K562 (cell line): ENCODE measurements at regions not wholly inside any gene's neighbourhood (a gene's known extent, or its start where the extent isn't known, plus 50 kb on each side); places are given as distances from the start of the nearest gene placed in this dataset.

Source experiments
- CBX5 ChIP-seq: IDR thresholded peaks from 2 replicates; pipeline ENCODE4 v1.6.1; 2014; ENCODE audit warnings: low read depth, borderline replicate concordance
- CREB1 ChIP-seq, 2 experiments: sonication (generic) in 1 of 2; formaldehyde crosslinking in 1 of 2; IDR thresholded peaks; 2 replicates each; pipeline versions ENCODE4 v1.6.1 to v1.8.0; 2012 to 2022; ENCODE audit warnings: inconsistent platforms in 1 of 2, mild to moderate bottlenecking in 1 of 2, missing genetic modification reagents in 1 of 2, moderate library complexity in 1 of 2
- ERF ChIP-seq: fragments of 450-650 bp; formaldehyde crosslinking; IDR thresholded peaks from 2 replicates; pipeline ENCODE4 v1.4.0; 2020; ENCODE audit warnings: mild to moderate bottlenecking, mixed read lengths
- KDM5B ChIP-seq: fragments of 200-600 bp; sonication (generic); IDR thresholded peaks from 2 replicates; pipeline ENCODE4 v1.6.1; 2012; ENCODE audit warnings: low read depth, mild to moderate bottlenecking, moderate library complexity, low read length, control low read depth, inconsistent platforms; ENCODE audit not compliant: insufficient replicate concordance
- NCOR1 ChIP-seq: fragments of 450-650 bp; IDR thresholded peaks from 2 replicates; pipeline ENCODE4 v1.6.1; 2016; ENCODE audit warnings: mild to moderate bottlenecking, moderate library complexity
- NFYB ChIP-seq: IDR thresholded peaks from 2 replicates; pipeline ENCODE4 v1.6.1; 2011; ENCODE audit warnings: mild to moderate bottlenecking, moderate library complexity; ENCODE audit not compliant: insufficient read length; ENCODE audit errors: extremely low read depth
- NR1H2 ChIP-seq: sonication (generic); formaldehyde crosslinking; IDR thresholded peaks from 2 replicates; pipeline ENCODE4 v1.4.0; 2020; ENCODE audit warnings: mild to moderate bottlenecking, missing genetic modification reagents
- YY1 ChIP-seq, 3 experiments: IDR thresholded peaks; 2 replicates each; pipeline ENCODE4 v1.6.1; 2011; ENCODE audit warnings: low read length in 2 of 3, mild to moderate bottlenecking in 2 of 3, moderate library complexity in 2 of 3, borderline replicate concordance in 1 of 3, control low read depth in 1 of 3, low read depth in 1 of 3; ENCODE audit not compliant: insufficient read depth in 3 of 3, insufficient replicate concordance in 2 of 3, control insufficient read depth in 1 of 3, insufficient read length in 1 of 3; ENCODE audit errors: extremely low read depth in 1 of 3
- ZNF41 ChIP-seq: fragments of 250-450 bp; sonication (Bioruptor Pico); conservative IDR thresholded peaks from 2 replicates; pipeline ENCODE4 v1.4.0; 2020; ENCODE audit warnings: mild to moderate bottlenecking
- TF ChIP-seq, protein P1 (sequence below): IDR thresholded peaks from 2 replicates; pipeline ENCODE4 v1.6.1; 2016; ENCODE audit warnings: missing genetic modification characterization, missing compliant biosample characterization
- TF ChIP-seq, protein P2 (sequence below), 3 experiments: IDR thresholded peaks in 2 of 3; conservative IDR thresholded peaks in 1 of 3; 2 replicates each; pipeline ENCODE4 v1.5.1; 2011 to 2012; ENCODE audit warnings: low read length in 3 of 3, mild to moderate bottlenecking in 3 of 3, control low read depth in 2 of 3, improper control_type of control experiment in 1 of 3, inconsistent platforms in 1 of 3, low read depth in 1 of 3, mixed read lengths in 1 of 3, moderate library complexity in 1 of 3; ENCODE audit not compliant: insufficient read depth in 2 of 3

DNA sequence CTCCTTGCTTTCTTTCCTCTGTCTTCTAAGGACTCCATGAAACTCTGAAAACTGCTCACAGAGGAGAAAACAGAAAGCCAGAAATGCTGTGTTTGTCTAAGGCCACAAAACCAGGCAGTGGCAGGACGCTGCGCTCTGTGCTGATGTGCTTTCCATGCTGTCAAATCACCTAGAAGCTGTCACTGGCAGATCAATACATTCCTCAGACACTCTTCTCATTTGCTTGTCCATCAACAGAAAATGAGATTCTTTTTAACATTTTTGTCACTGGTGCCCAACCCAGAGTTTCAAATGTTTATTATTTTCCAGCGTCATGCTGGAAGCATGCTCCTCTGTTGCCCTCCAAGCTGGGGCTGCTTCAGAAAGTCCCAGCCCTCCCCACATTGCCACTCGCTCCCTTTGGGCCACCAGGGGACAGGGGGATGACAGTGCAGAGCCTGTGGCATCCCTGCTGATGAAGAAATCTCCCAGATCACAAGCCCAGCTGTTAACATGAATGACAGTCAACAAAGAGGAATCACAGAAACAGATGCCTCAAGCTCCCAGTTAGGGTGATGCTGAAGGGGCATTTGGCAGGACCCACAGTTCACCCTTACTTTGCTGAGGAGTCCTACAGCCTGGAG is 117.5 kb upstream of the MEIS1 start:
- TF ChIP-seq NCOR1: no peak
- no peak for TF ChIP-seq CREB1 (IDR thresholded peaks at IDR 0.05)
- TF ChIP-seq CREB1 (CRISPR knock-in tag; IDR thresholded peaks at IDR 0.05): no peak
- no peak for TF ChIP-seq NFYB
- TF ChIP-seq, protein P1, sequence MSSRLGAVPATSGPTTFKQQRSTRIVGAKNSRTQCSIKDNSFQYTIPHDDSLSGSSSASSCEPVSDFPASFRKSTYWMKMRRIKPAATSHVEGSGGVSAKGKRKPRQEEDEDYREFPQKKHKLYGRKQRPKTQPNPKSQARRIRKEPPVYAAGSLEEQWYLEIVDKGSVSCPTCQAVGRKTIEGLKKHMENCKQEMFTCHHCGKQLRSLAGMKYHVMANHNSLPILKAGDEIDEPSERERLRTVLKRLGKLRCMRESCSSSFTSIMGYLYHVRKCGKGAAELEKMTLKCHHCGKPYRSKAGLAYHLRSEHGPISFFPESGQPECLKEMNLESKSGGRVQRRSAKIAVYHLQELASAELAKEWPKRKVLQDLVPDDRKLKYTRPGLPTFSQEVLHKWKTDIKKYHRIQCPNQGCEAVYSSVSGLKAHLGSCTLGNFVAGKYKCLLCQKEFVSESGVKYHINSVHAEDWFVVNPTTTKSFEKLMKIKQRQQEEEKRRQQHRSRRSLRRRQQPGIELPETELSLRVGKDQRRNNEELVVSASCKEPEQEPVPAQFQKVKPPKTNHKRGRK (tag): no peak
- TF ChIP-seq NR1H2 (CRISPR knock-in tag): no peak
- TF ChIP-seq, protein P2, sequence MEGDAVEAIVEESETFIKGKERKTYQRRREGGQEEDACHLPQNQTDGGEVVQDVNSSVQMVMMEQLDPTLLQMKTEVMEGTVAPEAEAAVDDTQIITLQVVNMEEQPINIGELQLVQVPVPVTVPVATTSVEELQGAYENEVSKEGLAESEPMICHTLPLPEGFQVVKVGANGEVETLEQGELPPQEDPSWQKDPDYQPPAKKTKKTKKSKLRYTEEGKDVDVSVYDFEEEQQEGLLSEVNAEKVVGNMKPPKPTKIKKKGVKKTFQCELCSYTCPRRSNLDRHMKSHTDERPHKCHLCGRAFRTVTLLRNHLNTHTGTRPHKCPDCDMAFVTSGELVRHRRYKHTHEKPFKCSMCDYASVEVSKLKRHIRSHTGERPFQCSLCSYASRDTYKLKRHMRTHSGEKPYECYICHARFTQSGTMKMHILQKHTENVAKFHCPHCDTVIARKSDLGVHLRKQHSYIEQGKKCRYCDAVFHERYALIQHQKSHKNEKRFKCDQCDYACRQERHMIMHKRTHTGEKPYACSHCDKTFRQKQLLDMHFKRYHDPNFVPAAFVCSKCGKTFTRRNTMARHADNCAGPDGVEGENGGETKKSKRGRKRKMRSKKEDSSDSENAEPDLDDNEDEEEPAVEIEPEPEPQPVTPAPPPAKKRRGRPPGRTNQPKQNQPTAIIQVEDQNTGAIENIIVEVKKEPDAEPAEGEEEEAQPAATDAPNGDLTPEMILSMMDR (IDR thresholded peaks at IDR 0.05 in 2 of 3, conservative IDR thresholded peaks at IDR 0.05 in 1 of 3; ENCODE audit: insufficient read depth in 2 of 3, low read depth in 1 of 3, low read length in 3 of 3): no peak
- no peak for TF ChIP-seq YY1 (IDR thresholded peaks at IDR 0.05; ENCODE audit: borderline replicate concordance in 1 of 3, control insufficient read depth in 1 of 3, extremely low read depth in 1 of 3, insufficient read depth in 3 of 3, insufficient read length in 1 of 3, insufficient replicate concordance in 2 of 3, low read depth in 1 of 3, low read length in 2 of 3)
- TF ChIP-seq ERF (CRISPR knock-in tag): no peak
- TF ChIP-seq CBX5: no peak
- TF ChIP-seq KDM5B: no peak
- no peak for TF ChIP-seq ZNF41 (CRISPR knock-in tag)
